Urinary bladder (tissue), 3 donors: ENCODE measurements at regions not wholly inside any gene's neighbourhood (a gene's known extent, or its start where the extent isn't known, plus 50 kb on each side); places are given as distances from the start of the nearest gene placed in this dataset.

Experiments
- DNase-seq: peaks from one replicate; pipeline ENCODE4 v3.0.0-alpha.2; 2015; ENCODE audit errors: extremely low spot score
- H3K27ac ChIP-seq: one replicate; pipeline ENCODE4 v1.5.1; 2013; ENCODE audit warnings: low read depth, mild to moderate bottlenecking, moderate library complexity
- H3K36me3 ChIP-seq: one replicate; pipeline ENCODE4 v1.6.1; 2013; ENCODE audit warnings: mild to moderate bottlenecking, moderate library complexity; ENCODE audit not compliant: insufficient read depth
- H3K4me1 ChIP-seq: one replicate; pipeline ENCODE4 v1.6.1; 2013; ENCODE audit warnings: mild to moderate bottlenecking, moderate library complexity; ENCODE audit not compliant: insufficient read depth
- H3K4me3 ChIP-seq: one replicate; pipeline ENCODE4 v1.5.1; 2013; ENCODE audit warnings: low read depth, low read length
- WGBS: extraction: QIAGEN DNeasy Blood & Tissue Kit; methylation state at CpG from one replicate; pipeline ENCODE4 v1.1.7; 2013; 5-methylcytosine and 5-hydroxymethylcytosine counted together
- donor health status: healthy with polysubstance abuse.
- donor health status: healthy.

DNA sequence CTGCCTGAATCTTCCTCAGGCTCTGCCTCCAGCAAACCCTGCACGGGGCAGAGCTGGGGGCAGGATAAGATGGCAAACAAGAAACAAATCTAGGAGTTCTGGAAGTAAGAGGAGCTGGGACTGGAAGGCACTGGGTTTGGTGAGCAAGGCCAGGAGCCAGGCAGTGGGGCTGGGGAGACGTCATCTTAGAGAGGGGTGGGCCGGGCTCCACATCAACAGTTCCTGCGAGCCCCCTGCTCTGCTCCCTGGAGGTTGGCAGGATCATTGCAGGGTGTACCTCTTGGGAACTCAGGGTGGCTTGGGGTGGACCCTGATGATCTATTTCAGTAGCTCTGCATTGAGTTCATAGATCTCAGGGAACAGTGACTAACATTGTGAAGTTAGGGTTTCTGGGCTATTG is 87.3 kb upstream of the PRR23E start:
- Histone ChIP-seq H3K27ac (no peak overlapping the region), H3K36me3 (no peaks in the 10 kb centered on the region), H3K4me3 (no peak overlapping the region), H3K4me1 (no peaks in the 10 kb centered on the region)
- WGBS, result 64% methylated on average over 4 of the region's 4 CpGs
- DNase-seq, result no peak

- Histone ChIP-seq H3K4me3 (no peak overlapping the region), H3K27ac (no peak overlapping the region), H3K4me1 (no peaks in the 10 kb centered on the region), H3K36me3 (no peaks in the 10 kb centered on the region)
- WGBS, result 88% methylated on average over 7 of the region's 7 CpGs
- DNase-seq, result no peak
Measured at GRCh38 chr3:127106053-127106452, 86.9 kb upstream of the PRR23E start.

DNA sequence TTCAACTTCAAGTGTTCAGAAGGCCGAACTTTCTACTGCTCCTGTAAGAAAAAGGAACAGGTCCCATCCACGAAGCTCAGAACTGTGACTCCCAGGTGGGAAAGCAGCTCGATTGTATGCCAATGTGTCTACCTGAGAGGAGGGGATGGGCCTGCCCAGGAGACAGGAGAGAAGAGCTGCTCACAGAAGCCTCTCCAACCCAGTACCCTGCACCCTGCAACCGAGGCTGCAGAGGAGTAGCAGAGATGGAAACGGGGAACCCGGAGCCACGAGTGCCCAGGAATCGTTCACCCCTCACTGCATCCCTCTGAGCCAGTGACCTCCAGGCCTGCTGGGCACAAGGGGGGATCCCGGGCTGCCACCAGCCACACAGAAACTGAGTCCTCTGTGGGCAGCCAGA is 86.5 kb upstream of the PRR23E start:
- no peak for DNase-seq
- 85% methylated on average over 9 of the region's 9 CpGs for WGBS
- Histone ChIP-seq H3K4me3 (no peak overlapping the region), H3K4me1 (no peaks in the 10 kb centered on the region), H3K27ac (no peak overlapping the region), H3K36me3 (no peaks in the 10 kb centered on the region)

- no peak for DNase-seq
- H3K36me3 ChIP-seq, result no peaks in the 10 kb centered on the region
- WGBS, result 81% methylated on average over 9 of the region's 9 CpGs
Measured at GRCh38 chr3:127107002-127107401, 85.9 kb upstream of the PRR23E start.

DNA sequence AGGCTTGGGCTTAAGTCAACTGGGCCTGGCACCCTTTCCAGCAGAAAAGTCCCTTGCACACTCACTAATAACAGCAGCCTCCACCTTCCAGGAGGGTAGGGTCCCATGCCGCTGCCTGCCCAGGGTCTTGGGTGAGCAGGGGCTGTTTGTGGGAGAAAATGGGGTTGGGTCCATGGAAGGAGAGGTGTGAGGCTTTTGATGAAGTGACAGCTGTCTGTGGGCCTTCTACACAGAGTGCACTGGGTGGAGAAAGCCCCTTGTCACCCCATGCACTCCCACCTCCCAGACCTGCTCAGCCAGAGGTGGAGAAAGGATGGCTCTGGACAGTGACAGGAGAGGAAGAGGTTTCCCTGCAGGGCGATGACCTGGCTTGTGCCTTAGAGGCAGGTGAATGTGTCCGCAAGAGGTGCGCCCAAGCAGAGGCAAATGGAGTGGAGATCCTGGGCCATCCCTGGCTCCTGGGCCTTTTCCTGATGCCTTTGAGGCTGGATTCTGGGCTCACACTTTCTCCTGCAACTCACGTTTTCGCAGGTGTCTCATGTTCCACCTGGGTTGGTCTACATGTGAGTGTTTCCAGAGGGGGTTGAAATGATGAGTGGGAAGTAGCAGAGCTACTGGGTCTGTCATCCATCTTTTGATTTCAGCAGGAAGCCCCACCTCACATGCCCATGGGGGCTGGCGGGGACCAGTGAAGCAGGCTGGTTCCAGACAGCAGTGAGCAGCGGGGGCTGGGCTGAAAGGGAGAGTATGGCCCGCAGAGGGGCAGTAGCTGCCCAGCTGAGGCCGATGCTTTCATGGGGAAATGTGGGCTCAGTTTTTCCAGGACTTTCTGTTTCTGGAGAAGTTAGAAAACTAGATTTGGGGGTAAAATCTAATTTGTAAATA is 85.2 kb upstream of the PRR23E start:
- no peak for DNase-seq
- no peaks in the 10 kb centered on the region for H3K4me1 ChIP-seq

More at GRCh38 chr3:127107002-127107401, 85.9 kb upstream of the PRR23E start:
- Histone ChIP-seq H3K4me3 (no peak overlapping the region), H3K4me1 (no peaks in the 10 kb centered on the region), H3K27ac (no peak overlapping the region)

DNA sequence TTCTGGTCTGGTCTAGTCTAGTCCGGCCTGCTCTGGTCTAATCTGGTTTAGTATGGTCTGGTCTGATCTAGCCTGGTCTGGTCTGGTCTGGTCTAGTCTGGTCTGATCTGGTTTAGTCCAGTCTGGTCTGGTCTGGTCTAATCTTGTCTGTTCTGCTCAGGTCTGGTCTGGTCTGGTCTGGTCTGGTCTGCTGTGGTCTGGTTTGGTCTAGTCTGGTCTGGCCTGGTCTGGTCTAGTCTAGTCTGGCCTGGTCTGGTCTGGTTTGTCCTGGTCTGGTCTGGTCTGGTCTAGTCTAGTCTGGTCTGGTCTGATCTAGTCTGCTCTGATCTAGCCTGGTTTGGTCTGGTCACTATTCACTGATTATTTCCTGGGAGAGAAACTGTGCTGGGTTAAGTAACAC is 84.1 kb upstream of the PRR23E start:
- Histone ChIP-seq H3K36me3 (no peaks in the 10 kb centered on the region), H3K4me1 (no peaks in the 10 kb centered on the region), H3K4me3 (no peak overlapping the region), H3K27ac (no peak overlapping the region)
- no peak for DNase-seq
- WGBS, result 93% methylated on average over 1 of the region's 1 CpG

More for the DNA sequence above, 85.2 kb upstream of the PRR23E start:
- H3K36me3 ChIP-seq, result no peaks in the 10 kb centered on the region
- no peak overlapping the region for H3K27ac ChIP-seq
- no peak overlapping the region for H3K4me3 ChIP-seq
- WGBS, result 89% methylated on average over 10 of the region's 10 CpGs

- no peaks in the 10 kb centered on the region for H3K4me1 ChIP-seq
- no peak overlapping the region for H3K4me3 ChIP-seq
- WGBS, result 59% methylated on average over 3 of the region's 3 CpGs
- H3K27ac ChIP-seq, result no peak overlapping the region
- DNase-seq, result no peak
- H3K36me3 ChIP-seq, result no peaks in the 10 kb centered on the region
Measured at GRCh38 chr3:127110982-127111693, 81.8 kb upstream of the PRR23E start.

- Histone ChIP-seq H3K27ac (no peak overlapping the region), H3K4me1 (no peaks in the 10 kb centered on the region), H3K36me3 (no peaks in the 10 kb centered on the region), H3K4me3 (no peak overlapping the region)
- no peak for DNase-seq
- 59% methylated on average over 5 of the region's 5 CpGs for WGBS
Measured at GRCh38 chr3:127112796-127113570, 79.9 kb upstream of the PRR23E start.

GRCh38 chr3:127113571-127113891 is 79.4 kb upstream of the PRR23E start:
- WGBS, result 71% methylated on average over 1 of the region's 1 CpG
- no peaks in the 10 kb centered on the region for H3K4me1 ChIP-seq
- DNase-seq, result no peak

DNA sequence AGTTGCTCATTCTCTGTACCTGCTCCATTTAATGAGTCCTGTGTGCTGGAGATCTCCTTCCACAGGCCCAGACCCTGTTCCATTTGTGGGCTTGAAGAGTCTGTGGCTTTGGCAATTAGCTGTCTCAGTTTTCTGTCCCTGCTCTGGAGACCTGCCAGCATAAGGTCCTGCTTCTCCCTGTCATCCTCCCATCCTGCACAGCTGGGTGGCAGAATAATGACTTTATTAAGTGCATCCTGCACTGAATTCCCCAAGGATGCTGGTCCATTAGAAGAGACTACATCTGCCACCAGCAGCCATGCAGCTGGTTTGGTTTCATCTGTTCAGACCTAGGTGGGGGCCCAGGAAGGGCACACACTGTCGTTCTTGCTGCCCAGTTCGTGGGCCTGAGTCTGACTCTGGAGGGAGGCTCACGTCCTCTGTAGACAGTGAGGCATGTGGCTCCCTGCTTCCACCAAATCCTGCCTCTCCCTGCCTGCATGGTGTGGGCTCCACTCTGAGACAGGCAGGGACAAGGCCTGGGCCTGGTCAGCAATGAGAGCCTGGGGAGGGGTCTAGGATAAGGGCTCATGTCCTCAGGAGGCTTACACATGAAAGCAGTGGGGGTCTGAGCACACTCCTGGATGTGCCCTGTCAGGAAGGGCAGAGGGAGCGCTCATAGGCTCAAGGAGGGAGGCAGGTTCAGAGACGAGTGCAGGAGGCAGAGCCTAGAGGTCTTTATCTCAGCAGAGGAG is 78.4 kb upstream of the PRR23E start:
- Histone ChIP-seq H3K4me1 (no peaks in the 10 kb centered on the region), H3K4me3 (no peak overlapping the region), H3K36me3 (no peaks in the 10 kb centered on the region), H3K27ac (no peak overlapping the region)
- no peak for DNase-seq
- 62% methylated on average over 5 of the region's 5 CpGs for WGBS

More at GRCh38 chr3:127113571-127113891, 79.4 kb upstream of the PRR23E start:
- H3K4me3 ChIP-seq, result no peak overlapping the region
- no peaks in the 10 kb centered on the region for H3K36me3 ChIP-seq
- no peak overlapping the region for H3K27ac ChIP-seq

DNA sequence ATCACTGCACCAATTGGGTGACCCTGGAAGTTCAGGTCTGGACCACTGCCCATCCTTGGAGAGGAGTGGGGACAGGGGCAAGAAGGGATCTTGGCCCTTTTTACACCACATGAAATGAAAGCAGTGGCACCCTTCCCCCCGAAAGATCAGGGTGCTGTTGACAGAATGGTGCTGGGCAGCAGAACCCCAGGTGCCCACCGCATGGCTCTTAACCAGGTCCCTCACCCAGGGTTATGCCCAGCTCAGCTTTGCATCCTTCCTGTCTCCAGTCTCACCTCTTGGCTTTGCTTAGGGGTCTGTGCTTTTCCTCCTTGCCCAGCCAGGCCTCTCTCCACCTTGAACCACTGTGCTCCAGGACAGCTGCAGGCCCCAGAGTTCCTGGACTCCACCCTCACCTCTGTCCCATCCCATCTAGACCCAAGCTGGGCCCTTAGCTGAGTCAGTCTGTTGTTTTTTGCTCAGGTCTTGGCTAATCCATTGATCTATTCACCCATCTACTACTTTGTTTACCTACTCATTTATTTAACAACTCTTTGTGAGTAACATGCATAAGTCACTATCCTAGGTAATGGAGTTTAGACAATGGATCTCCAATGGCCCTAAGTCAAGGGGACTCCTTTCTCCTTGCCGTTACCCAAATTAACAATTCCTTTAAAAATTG is 77.1 kb upstream of the PRR23E start:
- no peak for DNase-seq
- H3K4me1 ChIP-seq, result no peaks in the 10 kb centered on the region
- H3K4me3 ChIP-seq, result no peak overlapping the region
- H3K27ac ChIP-seq, result no peak overlapping the region
- H3K36me3 ChIP-seq, result no peaks in the 10 kb centered on the region
- 86% methylated on average over 3 of the region's 3 CpGs for WGBS

DNA sequence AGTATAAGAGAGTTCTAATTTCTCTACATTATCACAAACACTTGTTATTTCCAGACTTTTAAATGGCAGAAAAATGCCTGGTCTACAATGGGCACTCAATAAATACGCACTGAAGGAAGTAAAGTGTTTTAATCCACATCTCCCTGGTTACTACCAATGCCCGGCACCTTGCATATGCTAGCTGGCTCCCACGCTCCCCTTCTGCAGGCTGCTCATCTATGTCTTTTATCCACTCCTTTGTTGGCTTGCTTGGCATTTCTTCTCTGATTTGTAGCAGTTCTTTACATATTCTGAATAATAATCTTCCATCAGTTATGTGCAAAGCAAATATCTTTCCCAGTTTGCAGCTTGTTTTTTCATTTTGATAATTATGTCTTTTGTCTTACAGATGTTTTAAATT is 74.6 kb upstream of the PRR23E start:
- DNase-seq, result no peak
- 90% methylated on average over 3 of the region's 3 CpGs for WGBS
- no peaks in the 10 kb centered on the region for H3K4me1 ChIP-seq

More for the DNA sequence above, 74.6 kb upstream of the PRR23E start:
- no peak overlapping the region for H3K27ac ChIP-seq
- no peak overlapping the region for H3K4me3 ChIP-seq
- no peaks in the 10 kb centered on the region for H3K36me3 ChIP-seq
